ENCODE measurements at regions not wholly inside any gene's neighbourhood (a gene's known extent, or its start where the extent isn't known, plus 50 kb on each side); places are given as distances from the start of the nearest gene placed in this dataset.

GRCh38 chr2:226217191-226217590 lies 582.4 kb downstream of the IRS1 start:
- Mint-ChIP-seq H3K36me3 (no peaks in the 10 kb centered on the region), H3K27ac (no peak overlapping the region), H3K4me1 (peaks cover 17% of the 10 kb centered on the region), H3K4me3 (no peak overlapping the region), H3K9me3 (no peaks in the 10 kb centered on the region), H3K27me3 (ENCODE audit: low read depth) (no peaks in the 10 kb centered on the region)
- no peak for DNase-seq (ENCODE audit: low spot score in 2 of 2, unreplicated experiment in 2 of 2)
- TF ChIP-seq, protein P1, sequence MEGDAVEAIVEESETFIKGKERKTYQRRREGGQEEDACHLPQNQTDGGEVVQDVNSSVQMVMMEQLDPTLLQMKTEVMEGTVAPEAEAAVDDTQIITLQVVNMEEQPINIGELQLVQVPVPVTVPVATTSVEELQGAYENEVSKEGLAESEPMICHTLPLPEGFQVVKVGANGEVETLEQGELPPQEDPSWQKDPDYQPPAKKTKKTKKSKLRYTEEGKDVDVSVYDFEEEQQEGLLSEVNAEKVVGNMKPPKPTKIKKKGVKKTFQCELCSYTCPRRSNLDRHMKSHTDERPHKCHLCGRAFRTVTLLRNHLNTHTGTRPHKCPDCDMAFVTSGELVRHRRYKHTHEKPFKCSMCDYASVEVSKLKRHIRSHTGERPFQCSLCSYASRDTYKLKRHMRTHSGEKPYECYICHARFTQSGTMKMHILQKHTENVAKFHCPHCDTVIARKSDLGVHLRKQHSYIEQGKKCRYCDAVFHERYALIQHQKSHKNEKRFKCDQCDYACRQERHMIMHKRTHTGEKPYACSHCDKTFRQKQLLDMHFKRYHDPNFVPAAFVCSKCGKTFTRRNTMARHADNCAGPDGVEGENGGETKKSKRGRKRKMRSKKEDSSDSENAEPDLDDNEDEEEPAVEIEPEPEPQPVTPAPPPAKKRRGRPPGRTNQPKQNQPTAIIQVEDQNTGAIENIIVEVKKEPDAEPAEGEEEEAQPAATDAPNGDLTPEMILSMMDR (IDR thresholded peaks at IDR 0.05; ENCODE audit: unreplicated experiment), result no peak

GRCh38 chr2:226216575-226216974 lies 583.0 kb downstream of the IRS1 start:
- Mint-ChIP-seq H3K27me3 (ENCODE audit: low read depth) (no peaks in the 10 kb centered on the region), H3K9me3 (no peaks in the 10 kb centered on the region), H3K27ac (no peak overlapping the region), H3K4me3 (no peak overlapping the region), H3K36me3 (no peaks in the 10 kb centered on the region), H3K4me1 (peaks cover 21% of the 10 kb centered on the region)
- TF ChIP-seq, protein P1 (IDR thresholded peaks at IDR 0.05; ENCODE audit: unreplicated experiment), result no peak
- no peak for DNase-seq (ENCODE audit: low spot score in 2 of 2, unreplicated experiment in 2 of 2)

DNA sequence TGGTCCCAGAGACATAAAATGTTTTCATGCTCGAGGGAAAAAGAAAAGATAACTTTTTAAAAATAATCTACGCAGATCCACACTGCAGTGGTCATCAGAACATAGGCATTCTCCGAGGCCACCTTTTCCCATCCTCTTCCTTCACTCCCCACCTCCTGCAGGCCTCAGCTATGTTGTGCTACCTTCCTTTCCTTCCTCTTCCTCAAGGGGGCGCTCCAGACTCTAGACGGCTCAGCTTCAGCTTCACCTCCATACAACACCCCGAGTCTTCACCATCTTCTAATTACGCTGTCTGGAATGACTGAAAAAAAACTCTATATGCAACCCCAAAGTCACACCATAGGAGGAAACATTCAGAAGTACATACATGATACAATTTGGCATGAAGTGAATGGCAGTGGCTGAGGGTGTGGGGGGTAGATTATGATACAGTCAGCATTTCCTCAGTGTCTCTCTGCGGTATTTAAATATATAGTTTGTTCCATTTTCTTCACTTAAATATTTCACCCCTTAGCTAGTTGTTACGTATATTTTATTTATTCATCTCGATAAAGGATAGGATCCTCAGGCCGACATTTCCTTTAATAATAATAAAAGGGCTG lies 583.6 kb downstream of the IRS1 start:
- H3K4me3 Mint-ChIP-seq, result no peak overlapping the region
- H3K27me3 Mint-ChIP-seq (ENCODE audit: low read depth), result no peaks in the 10 kb centered on the region
- no peaks in the 10 kb centered on the region for H3K36me3 Mint-ChIP-seq
- no peaks in the 10 kb centered on the region for H3K9me3 Mint-ChIP-seq
- no peak overlapping the region for H3K27ac Mint-ChIP-seq
- peaks cover 26% of the 10 kb centered on the region for H3K4me1 Mint-ChIP-seq
- peak; percentile 36 to 63 for DNase-seq (ENCODE audit: low spot score in 2 of 2, unreplicated experiment in 2 of 2)
- TF ChIP-seq, protein P1 (IDR thresholded peaks at IDR 0.05; ENCODE audit: unreplicated experiment), result peak; percentile 67

DNA sequence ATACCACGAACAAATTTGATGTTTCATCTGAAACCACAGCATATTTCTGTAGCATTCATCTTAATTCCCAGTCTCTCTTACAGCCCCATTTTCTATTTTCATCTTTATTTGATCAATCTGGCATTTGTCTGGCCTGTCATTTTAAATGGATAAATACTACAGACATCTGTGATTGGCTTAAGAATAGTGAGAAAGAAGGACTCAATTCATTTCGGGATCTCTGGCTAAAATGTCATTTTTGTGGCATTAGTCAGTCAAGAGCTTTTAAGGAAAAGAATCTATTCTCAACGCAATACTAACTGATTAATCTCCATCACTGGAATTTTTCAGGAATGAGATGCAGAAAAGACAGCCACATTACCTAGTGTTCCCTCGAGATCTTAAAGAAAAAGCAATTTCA lies 585.9 kb downstream of the IRS1 start:
- TF ChIP-seq, protein P1 (IDR thresholded peaks at IDR 0.05; ENCODE audit: unreplicated experiment), result no peak
- no peak for DNase-seq (ENCODE audit: low spot score in 2 of 2, unreplicated experiment in 2 of 2)
- no peak overlapping the region for H3K4me3 Mint-ChIP-seq
- peaks cover 26% of the 10 kb centered on the region for H3K4me1 Mint-ChIP-seq
- H3K36me3 Mint-ChIP-seq, result no peaks in the 10 kb centered on the region
- no peaks in the 10 kb centered on the region for H3K9me3 Mint-ChIP-seq
- H3K27me3 Mint-ChIP-seq (ENCODE audit: low read depth), result no peaks in the 10 kb centered on the region
- no peak overlapping the region for H3K27ac Mint-ChIP-seq

- H3K4me1 Mint-ChIP-seq, result peaks cover 35% of the 10 kb centered on the region
- H3K27ac Mint-ChIP-seq, result no peak overlapping the region
- H3K9me3 Mint-ChIP-seq, result no peaks in the 10 kb centered on the region
- no peak for DNase-seq (ENCODE audit: low spot score in 2 of 2, unreplicated experiment in 2 of 2)
- H3K4me3 Mint-ChIP-seq, result no peak overlapping the region
- H3K27me3 Mint-ChIP-seq (ENCODE audit: low read depth), result no peaks in the 10 kb centered on the region
- TF ChIP-seq, protein P1 (IDR thresholded peaks at IDR 0.05; ENCODE audit: unreplicated experiment), result no peak
- H3K36me3 Mint-ChIP-seq, result no peaks in the 10 kb centered on the region
Measured at GRCh38 chr2:226211439-226211838, 588.2 kb downstream of the IRS1 start.

GRCh38 chr2:226208726-226209125 lies 590.9 kb downstream of the IRS1 start:
- H3K4me1 Mint-ChIP-seq, result peaks cover 24% of the 10 kb centered on the region
- H3K36me3 Mint-ChIP-seq, result no peaks in the 10 kb centered on the region
- H3K27ac Mint-ChIP-seq, result no peak overlapping the region
- no peaks in the 10 kb centered on the region for H3K9me3 Mint-ChIP-seq
- no peak overlapping the region for H3K4me3 Mint-ChIP-seq
- TF ChIP-seq, protein P1 (IDR thresholded peaks at IDR 0.05; ENCODE audit: unreplicated experiment), result no peak
- no peaks in the 10 kb centered on the region for H3K27me3 Mint-ChIP-seq (ENCODE audit: low read depth)
- DNase-seq (ENCODE audit: low spot score in 2 of 2, unreplicated experiment in 2 of 2), result no peak
